HUES64 (cell line): ENCODE measurements at regions not wholly inside any gene's neighbourhood (a gene's known extent, or its start where the extent isn't known, plus 50 kb on each side); places are given as distances from the start of the nearest gene placed in this dataset.

Experiments used
- H3K27ac ChIP-seq: 2 replicates; pipeline ENCODE4 v1.7.0; 2013; ENCODE audit warnings: low read depth, low read length, inconsistent platforms
- H3K27me3 ChIP-seq: 2 replicates; pipeline ENCODE4 v1.6.1; 2013; ENCODE audit warnings: mild to moderate bottlenecking, low read length; ENCODE audit not compliant: insufficient read depth
- H3K36me3 ChIP-seq: 2 replicates; pipeline ENCODE4 v1.6.1; 2013; ENCODE audit warnings: mild to moderate bottlenecking, low read length; ENCODE audit not compliant: insufficient read depth
- H3K4me1 ChIP-seq: 2 replicates; pipeline ENCODE4 v1.6.1; 2013; ENCODE audit warnings: mild to moderate bottlenecking, low read length, moderate library complexity; ENCODE audit not compliant: insufficient read depth
- H3K4me3 ChIP-seq: 2 replicates; pipeline ENCODE4 v1.5.1; 2013; ENCODE audit warnings: mild to moderate bottlenecking, low read length, moderate library complexity
- H3K9ac ChIP-seq: 2 replicates; pipeline ENCODE4 v1.6.1; 2013; ENCODE audit warnings: mild to moderate bottlenecking, low read depth, low read length
- H3K9me3 ChIP-seq: 2 replicates; pipeline ENCODE4 v1.6.1; 2013; ENCODE audit warnings: low read depth, low read length; ENCODE audit not compliant: insufficient read depth
- WGBS: fragments of 150-250, 120-280 bp; methylation state at CpG from one replicate; pipeline ENCODE4 v1.1.7; 2013; ENCODE audit warnings: missing lambda C conversion rate; 5-methylcytosine and 5-hydroxymethylcytosine counted together

DNA sequence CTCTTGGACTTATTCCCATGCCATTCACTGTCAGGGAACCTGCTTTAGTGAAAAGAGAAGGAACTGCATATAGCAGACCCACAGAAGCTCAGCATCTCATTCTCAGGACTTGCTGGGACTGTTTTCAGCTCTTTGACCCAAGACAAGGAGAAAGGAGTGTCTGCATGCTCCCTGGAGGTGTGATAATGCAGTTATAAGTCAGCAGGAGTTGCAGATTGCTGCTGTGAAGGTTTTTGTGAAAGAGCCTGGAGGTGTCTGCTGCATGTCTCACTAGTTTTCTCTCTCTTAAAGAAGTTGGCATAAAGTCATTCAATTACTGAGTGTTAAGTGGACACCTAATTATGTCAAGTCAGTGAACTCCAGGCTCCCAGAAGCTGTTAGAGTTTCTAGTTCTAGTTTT, 343.4 kb downstream of the BRINP2 start:
- Histone ChIP-seq H3K4me3 (no peak overlapping the region), H3K4me1 (no peaks in the 10 kb centered on the region), H3K27ac (no peak overlapping the region), H3K36me3 (no peaks in the 10 kb centered on the region), H3K9ac (no peak overlapping the region), H3K9me3 (no peaks in the 10 kb centered on the region), H3K27me3 (no peaks in the 10 kb centered on the region)

DNA sequence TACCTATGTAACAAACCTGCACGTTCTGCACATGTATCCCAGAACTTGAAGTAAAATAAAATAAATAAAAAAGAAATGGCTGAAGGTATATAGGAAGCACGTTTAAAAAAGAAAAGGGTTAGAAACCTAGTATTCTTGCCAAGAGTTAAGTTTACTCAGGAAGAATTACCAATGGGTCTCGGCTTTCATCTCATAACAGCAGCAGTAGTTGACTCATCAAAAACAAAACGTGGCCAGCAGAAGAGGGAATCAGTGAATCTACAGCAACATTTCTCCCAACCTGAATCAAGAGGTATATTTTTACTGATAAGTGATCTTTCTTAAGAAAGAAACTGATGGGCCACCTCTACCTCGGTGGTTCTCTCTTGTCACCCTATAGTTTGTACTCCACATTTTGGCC, 340.3 kb downstream of the BRINP2 start:
- Histone ChIP-seq H3K27ac (no peak overlapping the region), H3K27me3 (no peaks in the 10 kb centered on the region), H3K9ac (no peak overlapping the region), H3K4me3 (no peak overlapping the region), H3K36me3 (no peaks in the 10 kb centered on the region), H3K9me3 (no peaks in the 10 kb centered on the region), H3K4me1 (no peaks in the 10 kb centered on the region)
- 86% methylated on average over 4 of the region's 5 CpGs for WGBS

DNA sequence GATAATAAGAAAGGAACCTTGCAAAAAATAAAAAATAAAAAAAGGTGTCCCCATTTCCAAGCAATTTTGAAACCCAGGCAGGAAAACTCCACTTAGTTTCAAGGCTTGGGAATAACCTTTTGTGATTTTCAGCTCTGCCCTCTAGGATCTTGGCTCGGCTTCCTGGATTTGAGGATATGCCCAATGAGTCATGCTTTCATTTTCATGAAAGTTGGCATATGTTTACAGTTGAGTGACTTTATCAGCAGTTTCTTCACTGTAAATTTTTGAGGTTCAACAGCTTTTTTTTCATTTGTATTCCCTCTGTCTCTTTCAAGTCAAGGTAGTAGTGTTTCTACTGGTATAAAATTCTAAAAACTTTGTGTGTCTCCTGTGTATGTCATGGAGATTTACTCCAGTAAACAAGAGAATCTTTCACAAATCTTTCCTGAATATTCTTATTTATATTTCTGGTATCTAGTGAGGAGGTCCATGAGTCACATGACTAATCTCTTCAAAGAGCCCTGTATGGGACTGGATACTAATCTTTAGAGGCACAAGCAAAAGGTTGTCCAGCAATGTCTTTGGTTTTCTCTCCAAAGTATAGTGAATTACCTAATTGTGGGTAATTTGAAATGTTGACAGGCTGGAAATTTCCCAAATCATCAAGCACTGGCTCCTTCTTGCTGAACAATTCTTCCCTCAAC, 335.3 kb downstream of the BRINP2 start:
- Histone ChIP-seq H3K9me3 (0 out of 2 replicates have a peak, but pooled peaks cover 5% of the 10 kb centered on the region), H3K36me3 (no peaks in the 10 kb centered on the region), H3K4me1 (peaks cover 3% of the 10 kb centered on the region; the same call in 1 of the 2 replicates), H3K9ac (no peak overlapping the region), H3K27ac (no peak overlapping the region), H3K4me3 (no peak overlapping the region), H3K27me3 (no peaks in the 10 kb centered on the region)
- 100% methylated on average over 1 of the region's 1 CpG for WGBS

DNA sequence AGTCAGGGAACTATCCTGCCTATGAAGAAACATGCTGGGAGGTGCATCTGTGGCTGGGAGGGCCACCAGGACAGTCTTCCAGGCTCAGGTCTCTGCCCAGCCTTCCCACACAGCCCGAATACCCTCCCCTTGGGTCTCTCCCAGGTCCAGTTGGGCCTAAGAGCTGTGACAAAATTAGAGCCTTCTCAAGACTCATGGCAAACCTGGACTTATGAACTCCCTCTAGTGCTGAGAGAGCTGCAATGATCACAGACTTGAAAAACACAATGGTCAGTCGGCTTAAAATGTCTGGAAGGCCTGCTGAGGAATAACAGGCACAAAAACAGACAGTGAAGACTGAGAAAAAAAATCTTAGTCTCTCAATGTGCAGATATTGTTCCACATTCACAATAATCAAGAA, 325.1 kb downstream of the BRINP2 start:
- Histone ChIP-seq H3K9ac (no peak overlapping the region), H3K4me3 (no peak overlapping the region), H3K4me1 (no peaks in the 10 kb centered on the region), H3K9me3 (no peaks in the 10 kb centered on the region), H3K27me3 (no peaks in the 10 kb centered on the region), H3K36me3 (no peaks in the 10 kb centered on the region), H3K27ac (no peak overlapping the region)
- WGBS = 95% methylated on average over 2 of the region's 2 CpGs

DNA sequence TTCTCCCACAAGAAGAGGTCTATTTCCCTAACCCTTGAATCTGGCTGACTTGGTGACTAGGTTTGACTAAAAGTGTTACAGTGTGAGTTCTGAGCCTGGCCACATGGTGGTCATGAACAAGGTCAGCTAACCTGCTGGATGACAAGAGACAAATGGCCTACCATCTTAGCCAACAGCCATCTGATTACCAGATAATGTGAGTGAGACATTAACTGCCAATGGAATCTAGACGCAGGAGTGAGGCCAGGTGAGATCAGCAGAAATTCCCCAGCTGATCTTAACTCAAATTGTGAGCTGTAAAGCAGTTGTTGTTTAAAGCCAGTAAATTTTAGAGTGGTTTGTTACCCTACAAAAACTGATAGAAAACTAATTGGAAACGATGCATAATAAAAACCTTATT, 320.0 kb downstream of the BRINP2 start:
- H3K27me3 ChIP-seq = no peaks in the 10 kb centered on the region
- H3K4me3 ChIP-seq = no peak overlapping the region
- H3K9ac ChIP-seq = no peak overlapping the region
- no peaks in the 10 kb centered on the region for H3K9me3 ChIP-seq
- 84% methylated on average over 1 of the region's 2 CpGs for WGBS
- H3K36me3 ChIP-seq = no peaks in the 10 kb centered on the region
- H3K27ac ChIP-seq = no peak overlapping the region
- H3K4me1 ChIP-seq = no peaks in the 10 kb centered on the region

DNA sequence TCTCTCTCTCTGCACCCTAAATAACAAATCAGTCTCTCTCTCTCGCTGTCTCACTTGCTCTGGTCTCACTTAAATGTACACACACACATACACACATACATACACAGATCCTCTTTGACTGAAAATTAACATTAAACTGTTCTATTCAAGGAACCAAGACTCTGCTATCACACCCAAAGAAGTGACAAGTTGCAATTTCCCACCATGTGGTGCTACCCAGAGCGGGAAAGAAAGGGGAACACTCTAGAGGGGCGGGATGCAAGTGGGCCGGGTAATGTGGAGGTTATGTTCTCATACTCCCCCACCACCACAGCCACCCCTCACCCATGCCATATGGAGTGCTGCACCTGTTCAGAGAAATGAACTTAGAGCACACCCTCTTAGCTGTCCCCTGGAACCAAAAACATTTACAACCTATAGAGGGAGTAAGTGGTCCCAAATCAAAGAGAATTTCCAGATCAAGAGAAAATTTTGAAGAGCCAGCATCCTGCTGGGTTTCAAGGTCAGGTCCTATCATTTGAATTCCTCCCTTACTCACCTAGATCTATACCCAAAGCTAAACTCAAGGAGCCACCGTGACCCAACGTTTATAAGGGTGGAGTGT, 319.4 kb downstream of the BRINP2 start:
- Histone ChIP-seq H3K4me1 (no peaks in the 10 kb centered on the region), H3K9me3 (no peaks in the 10 kb centered on the region), H3K4me3 (no peak overlapping the region), H3K27me3 (no peaks in the 10 kb centered on the region), H3K9ac (no peak overlapping the region), H3K36me3 (no peaks in the 10 kb centered on the region), H3K27ac (no peak overlapping the region)
- WGBS = 97% methylated on average over 4 of the region's 6 CpGs

DNA sequence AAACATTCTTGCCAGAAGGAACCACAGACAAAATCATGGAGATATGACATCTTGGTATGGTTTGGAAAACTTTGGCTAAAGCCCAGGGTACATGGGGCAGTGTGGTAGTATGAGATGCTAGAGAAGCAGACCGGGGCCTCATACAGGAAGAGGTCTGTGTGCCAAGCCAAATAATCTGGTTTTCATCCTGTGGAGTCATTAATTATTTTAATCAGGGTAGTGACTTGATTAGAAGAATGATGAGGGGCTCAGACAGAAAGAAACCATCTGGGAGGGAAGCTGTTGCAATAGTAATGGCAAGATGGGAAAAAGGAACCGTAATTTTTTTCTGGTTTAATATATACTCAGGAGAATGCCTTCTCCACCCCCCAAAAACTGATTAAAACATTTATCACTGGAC, 318.0 kb downstream of the BRINP2 start:
- Histone ChIP-seq H3K27me3 (no peaks in the 10 kb centered on the region), H3K27ac (no peak overlapping the region), H3K4me3 (no peak overlapping the region), H3K36me3 (no peaks in the 10 kb centered on the region), H3K4me1 (no peaks in the 10 kb centered on the region), H3K9me3 (no peaks in the 10 kb centered on the region), H3K9ac (no peak overlapping the region)
- WGBS = 92% methylated on average over 1 of the region's 2 CpGs

DNA sequence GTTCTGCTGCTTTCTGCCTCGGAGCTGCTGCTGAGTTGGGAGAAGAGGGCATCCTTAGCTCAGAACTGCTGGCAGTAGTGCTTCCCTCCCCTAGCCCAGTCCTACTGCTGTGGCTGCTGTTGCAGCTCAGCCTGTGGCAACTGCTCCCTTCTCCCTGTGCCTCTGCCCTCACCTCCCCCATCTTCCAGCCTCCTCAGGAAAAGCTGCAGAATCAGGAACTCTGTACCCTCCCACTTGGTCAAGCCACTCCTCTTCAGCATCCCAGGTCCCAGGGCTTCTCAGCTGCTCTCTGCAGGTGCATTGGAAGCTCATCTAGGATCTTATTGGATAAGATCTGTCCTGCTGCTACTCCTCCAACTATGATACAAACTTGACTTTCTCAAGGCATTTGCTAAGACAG, 316.7 kb downstream of the BRINP2 start:
- Histone ChIP-seq H3K9me3 (no peaks in the 10 kb centered on the region), H3K4me3 (no peak overlapping the region), H3K27me3 (no peaks in the 10 kb centered on the region), H3K9ac (no peak overlapping the region), H3K27ac (no peak overlapping the region), H3K36me3 (no peaks in the 10 kb centered on the region), H3K4me1 (no peaks in the 10 kb centered on the region)
- WGBS = 100% methylated on average over 1 of the region's 1 CpG

DNA sequence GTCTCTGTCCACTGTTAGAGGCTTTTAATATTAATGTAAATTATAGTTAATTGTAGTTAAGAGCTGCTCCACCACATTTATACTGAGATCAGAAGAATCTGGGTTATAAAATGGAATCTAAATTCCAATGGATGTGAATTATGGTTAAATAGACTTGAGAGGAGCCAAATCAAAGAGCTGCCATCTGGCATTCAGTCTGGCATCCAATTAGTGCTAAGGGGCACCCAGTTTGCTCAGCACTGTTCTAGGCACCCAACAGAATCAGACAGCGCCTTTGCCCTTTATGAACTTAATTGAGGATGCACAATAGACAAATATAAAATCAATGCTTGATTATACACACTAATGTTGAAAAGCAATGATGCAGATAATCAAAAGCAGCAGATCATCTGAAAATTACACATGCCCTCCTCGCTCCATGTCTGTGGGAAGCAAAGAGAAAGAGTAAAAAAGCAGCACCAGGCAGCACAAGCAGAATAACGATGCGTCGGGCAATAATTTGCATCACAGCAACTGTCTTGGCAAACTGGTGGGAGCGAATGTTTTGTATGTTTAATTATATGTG, 310.1 kb downstream of the BRINP2 start:
- WGBS = 94% methylated on average over 6 of the region's 6 CpGs
- Histone ChIP-seq H3K4me1 (peaks cover 3% of the 10 kb centered on the region; the same call in 1 of the 2 replicates), H3K27ac (no peak overlapping the region), H3K4me3 (no peak overlapping the region), H3K36me3 (no peaks in the 10 kb centered on the region), H3K27me3 (no peaks in the 10 kb centered on the region), H3K9ac (no peak overlapping the region), H3K9me3 (no peaks in the 10 kb centered on the region)

DNA sequence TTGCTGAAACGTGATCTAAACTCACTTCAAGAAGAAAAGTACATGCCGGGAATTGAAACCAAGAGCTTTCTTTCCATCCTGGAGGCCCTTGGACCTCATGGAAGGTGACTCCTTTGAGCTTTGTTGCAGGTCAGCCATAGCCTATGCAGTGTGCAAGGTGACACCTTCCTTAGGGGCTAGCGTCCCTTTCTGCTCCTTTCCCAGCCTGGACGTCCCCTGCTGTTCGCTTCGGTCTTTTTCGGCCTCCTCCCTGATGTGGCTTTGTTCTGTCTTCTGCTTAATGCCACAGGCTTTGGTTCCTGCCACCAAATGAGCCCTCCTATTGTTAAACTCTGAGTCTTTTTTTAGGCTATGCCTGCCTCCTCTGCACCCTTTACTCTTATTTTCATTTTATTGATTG, 308.8 kb downstream of the BRINP2 start:
- 75% methylated on average over 7 of the region's 7 CpGs for WGBS
- no peak overlapping the region for H3K27ac ChIP-seq
- H3K9ac ChIP-seq = no peak overlapping the region
- H3K36me3 ChIP-seq = no peaks in the 10 kb centered on the region
- H3K4me3 ChIP-seq = no peak overlapping the region
- H3K27me3 ChIP-seq = no peaks in the 10 kb centered on the region
- peaks cover 3% of the 10 kb centered on the region; the same call in 1 of the 2 replicates for H3K4me1 ChIP-seq
- no peaks in the 10 kb centered on the region for H3K9me3 ChIP-seq

DNA sequence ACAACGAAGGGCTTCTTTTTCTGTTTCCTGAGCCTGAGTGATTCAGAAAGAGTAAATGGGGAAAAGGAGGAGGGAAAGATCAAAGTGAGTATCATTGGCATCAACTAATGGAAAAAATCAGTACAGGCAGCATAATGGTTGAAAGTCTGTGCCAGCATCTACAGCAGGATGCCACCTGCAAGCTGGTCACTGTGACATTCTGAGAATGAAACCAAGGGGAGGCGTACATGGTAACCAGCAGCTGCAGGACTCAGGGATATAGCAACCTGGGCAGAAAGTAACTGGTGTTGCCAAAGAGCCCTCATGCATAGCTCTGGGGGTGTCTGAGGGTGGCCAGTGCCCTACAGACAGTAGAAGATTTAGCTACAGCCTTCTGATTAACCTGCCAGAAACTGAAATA, 305.9 kb downstream of the BRINP2 start:
- Histone ChIP-seq H3K27me3 (no peaks in the 10 kb centered on the region), H3K4me1 (peaks cover 3% of the 10 kb centered on the region; the same call in 1 of the 2 replicates), H3K36me3 (no peaks in the 10 kb centered on the region), H3K9ac (no peak overlapping the region), H3K4me3 (no peak overlapping the region), H3K27ac (no peak overlapping the region), H3K9me3 (no peaks in the 10 kb centered on the region)
- whole genome bisulfite sequencing = 91% methylated on average over 2 of the region's 2 CpGs
